ENCODE measurements at regions not wholly inside any gene's neighbourhood (a gene's known extent, or its start where the extent isn't known, plus 50 kb on each side); places are given as distances from the start of the nearest gene placed in this dataset.

- TF ChIP-seq CTCF (IDR thresholded peaks at IDR 0.05; ENCODE audit: poor library complexity) (no peak), EZH2 (IDR thresholded peaks at IDR 0.05; ENCODE audit: borderline replicate concordance) (no peak), EZH2phosphoT487 (IDR thresholded peaks at IDR 0.05; ENCODE audit: low read depth, severe bottlenecking, unreplicated experiment) (no peak)
Observed at GRCh38 chr6:1146500-1146899, 165.4 kb upstream of the FOXQ1 start.

All from hepatocyte (in vitro differentiated cells).